Cardiac fibroblast (primary cell): ENCODE measurements at regions not wholly inside any gene's neighbourhood (a gene's known extent, or its start where the extent isn't known, plus 50 kb on each side); places are given as distances from the start of the nearest gene placed in this dataset.

Experiments
- DNase-seq, 2 donors: peaks; one replicate each; pipeline versions ENCODE4 v3.0.0 to v3.0.0-alpha.2; 2010; ENCODE audit warnings: low read depth in 2 of 2
- H3K4me3 ChIP-seq, 2 donors: replicated peaks in 1 of 2; 1 replicate in 1 of 2; 2 replicates in 1 of 2; pipeline ENCODE4 v1.5.1; 2011; ENCODE audit warnings: low read depth in 2 of 2, low read length in 2 of 2, mild to moderate bottlenecking in 2 of 2, moderate library complexity in 1 of 2
- TF ChIP-seq, protein P1 (sequence below): IDR thresholded peaks from one replicate; pipeline ENCODE4 v1.5.1; 2011; ENCODE audit warnings: low read depth, mild to moderate bottlenecking, low read length, inconsistent platforms

DNA sequence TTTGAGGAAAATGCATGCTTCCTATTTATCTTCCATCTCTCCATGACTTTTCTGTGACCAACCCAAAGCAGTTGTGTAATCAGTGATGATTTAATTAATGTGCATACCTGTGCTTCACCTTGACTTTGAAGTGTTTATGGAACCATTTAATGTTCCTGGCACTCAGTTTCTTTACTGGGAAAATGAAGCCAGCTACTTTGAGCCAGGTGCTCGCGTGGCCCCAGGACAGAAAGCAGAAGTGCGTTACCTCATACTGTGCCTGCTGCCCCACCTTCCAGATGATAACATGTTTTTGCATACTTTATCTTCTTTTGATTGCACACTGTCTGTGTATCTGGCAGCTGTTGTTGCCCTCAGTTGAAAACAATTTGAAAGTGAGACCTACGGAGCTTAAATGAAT is 61.3 kb downstream of the PMAIP1 start:
- TF ChIP-seq, protein P1, sequence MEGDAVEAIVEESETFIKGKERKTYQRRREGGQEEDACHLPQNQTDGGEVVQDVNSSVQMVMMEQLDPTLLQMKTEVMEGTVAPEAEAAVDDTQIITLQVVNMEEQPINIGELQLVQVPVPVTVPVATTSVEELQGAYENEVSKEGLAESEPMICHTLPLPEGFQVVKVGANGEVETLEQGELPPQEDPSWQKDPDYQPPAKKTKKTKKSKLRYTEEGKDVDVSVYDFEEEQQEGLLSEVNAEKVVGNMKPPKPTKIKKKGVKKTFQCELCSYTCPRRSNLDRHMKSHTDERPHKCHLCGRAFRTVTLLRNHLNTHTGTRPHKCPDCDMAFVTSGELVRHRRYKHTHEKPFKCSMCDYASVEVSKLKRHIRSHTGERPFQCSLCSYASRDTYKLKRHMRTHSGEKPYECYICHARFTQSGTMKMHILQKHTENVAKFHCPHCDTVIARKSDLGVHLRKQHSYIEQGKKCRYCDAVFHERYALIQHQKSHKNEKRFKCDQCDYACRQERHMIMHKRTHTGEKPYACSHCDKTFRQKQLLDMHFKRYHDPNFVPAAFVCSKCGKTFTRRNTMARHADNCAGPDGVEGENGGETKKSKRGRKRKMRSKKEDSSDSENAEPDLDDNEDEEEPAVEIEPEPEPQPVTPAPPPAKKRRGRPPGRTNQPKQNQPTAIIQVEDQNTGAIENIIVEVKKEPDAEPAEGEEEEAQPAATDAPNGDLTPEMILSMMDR, result no peak
- DNase-seq, result no peak
- no peak overlapping the region for H3K4me3 ChIP-seq

DNA sequence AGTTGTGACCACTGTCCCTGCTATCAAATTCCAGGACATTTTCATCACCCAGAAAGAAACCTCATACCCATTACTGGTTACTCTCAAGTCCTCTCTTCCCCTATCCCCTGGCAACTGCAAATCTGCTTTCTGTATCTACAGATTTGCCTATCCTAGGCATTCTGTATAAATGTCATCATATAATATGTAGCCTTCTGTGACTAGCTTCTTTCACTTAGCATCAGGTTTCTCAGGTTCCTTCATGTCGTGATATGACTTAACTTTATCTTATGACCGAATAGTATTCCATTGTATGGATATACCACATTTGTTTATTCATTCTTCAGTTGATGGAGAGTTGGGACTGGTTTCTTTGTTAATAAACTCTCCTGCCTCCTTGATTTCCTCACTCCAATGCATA is 60.5 kb downstream of the PMAIP1 start:
- DNase-seq, result no peak
- H3K4me3 ChIP-seq, result no peak overlapping the region
- TF ChIP-seq, protein P1, result no peak

GRCh38 chr18:59959606-59960005 is 59.8 kb downstream of the PMAIP1 start:
- no peak for DNase-seq
- TF ChIP-seq, protein P1, result no peak
- H3K4me3 ChIP-seq, result no peak overlapping the region

- DNase-seq, result no peak
- TF ChIP-seq, protein P1, result no peak
These were observed 59.3 kb downstream of the PMAIP1 start for GRCh38 chr18:59959073-59959472.

DNA sequence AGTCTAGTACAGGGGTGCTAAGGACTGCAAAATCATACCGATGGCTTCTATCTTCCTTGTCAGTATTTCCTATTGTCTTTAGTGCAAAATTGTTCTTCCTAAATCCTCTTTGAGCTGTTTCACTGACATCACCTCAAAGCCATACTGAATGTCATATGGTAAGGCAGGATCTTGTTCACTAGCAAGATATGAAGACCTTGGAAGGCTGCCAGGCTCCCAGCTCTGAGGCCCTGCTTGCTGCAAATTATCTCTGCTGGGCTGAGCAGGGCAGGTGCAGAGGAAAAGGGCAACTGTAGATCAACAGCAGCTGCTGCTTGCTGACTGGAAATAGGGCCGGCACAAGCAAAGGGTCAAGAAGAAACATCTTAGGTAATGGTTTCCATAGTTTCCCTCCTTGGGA is 58.2 kb downstream of the PMAIP1 start:
- DNase-seq, result peak; percentile 51 to 66
- H3K4me3 ChIP-seq, result no peak overlapping the region
- TF ChIP-seq, protein P1, result no peak

More at GRCh38 chr18:59959073-59959472, 59.3 kb downstream of the PMAIP1 start:
- no peak overlapping the region for H3K4me3 ChIP-seq

DNA sequence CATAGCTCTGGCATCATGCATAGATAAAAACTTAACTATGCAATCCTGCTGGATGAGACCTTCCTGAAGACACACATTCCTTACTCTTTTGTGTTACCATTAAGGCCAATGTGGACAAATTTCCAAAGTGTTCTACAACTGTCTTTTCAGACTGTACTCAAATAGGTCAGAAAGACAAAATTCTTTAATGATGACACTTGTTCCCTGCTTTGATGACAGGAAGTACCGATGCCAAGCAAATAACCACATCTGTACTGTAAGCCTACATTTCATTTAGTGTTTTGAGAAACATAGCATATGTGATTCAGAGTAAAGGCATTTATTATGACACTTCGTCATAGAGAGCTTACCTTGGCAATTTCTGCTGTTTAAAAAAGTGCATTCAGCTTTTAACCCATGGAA is 55.0 kb downstream of the PMAIP1 start:
- no peak overlapping the region for H3K4me3 ChIP-seq
- peak; percentile 10 to 75 for DNase-seq
- TF ChIP-seq, protein P1, result no peak

DNA sequence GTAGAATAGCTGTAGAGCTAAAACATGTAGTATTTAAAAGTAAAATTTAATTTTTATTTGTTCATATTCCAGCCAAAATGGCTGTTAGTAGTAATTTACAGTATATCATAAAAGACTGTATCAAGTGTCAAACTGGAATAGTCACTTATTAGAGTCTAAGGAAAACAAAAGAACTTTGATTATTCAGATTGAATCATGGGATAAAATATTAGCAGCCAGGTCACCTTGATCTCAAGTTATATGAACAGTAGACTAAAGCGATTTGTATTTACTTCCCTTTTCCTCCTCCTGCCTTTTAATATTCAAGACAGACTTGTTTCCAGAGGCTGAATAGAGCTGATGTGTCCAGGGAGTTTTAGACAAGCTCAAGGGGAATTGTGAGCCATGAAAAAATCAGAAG is 54.4 kb downstream of the PMAIP1 start:
- no peak for DNase-seq
- no peak overlapping the region for H3K4me3 ChIP-seq
- TF ChIP-seq, protein P1, result no peak
